Left cardiac atrium (tissue), 4 donors: ENCODE measurements at regions not wholly inside any gene's neighbourhood (a gene's known extent, or its start where the extent isn't known, plus 50 kb on each side); places are given as distances from the start of the nearest gene placed in this dataset.

ENCODE experiments used
- ATAC-seq, 2 donors: fragments of 200-7000 bp; cut with Tn5 transposase; one replicate each; pipeline ENCODE4 v1.9.1; 2020; ENCODE audit warnings: mild to moderate bottlenecking in 2 of 2, moderate library complexity in 2 of 2
- DNase-seq: peaks from one replicate; pipeline ENCODE4 v3.0.0-alpha.2; 2020
- intact Hi-C, 2 donors: fragments of 100-400 bp; cut with DNase I; formaldehyde crosslinking; loops; one replicate each; pipeline versions ENCODE4 v1.14.1 to v1.15.1; 2022 to 2023
- donor health status: DM: no; HTN: yes; CAD: no.
- donor health status: DM: no; HTN: yes; CAD: no; lungs with severe emphysema.
- donor health status: DM: yes; HTN: yes; CAD: no.
- donor health status: Dilated cardiomyopathy.

DNA sequence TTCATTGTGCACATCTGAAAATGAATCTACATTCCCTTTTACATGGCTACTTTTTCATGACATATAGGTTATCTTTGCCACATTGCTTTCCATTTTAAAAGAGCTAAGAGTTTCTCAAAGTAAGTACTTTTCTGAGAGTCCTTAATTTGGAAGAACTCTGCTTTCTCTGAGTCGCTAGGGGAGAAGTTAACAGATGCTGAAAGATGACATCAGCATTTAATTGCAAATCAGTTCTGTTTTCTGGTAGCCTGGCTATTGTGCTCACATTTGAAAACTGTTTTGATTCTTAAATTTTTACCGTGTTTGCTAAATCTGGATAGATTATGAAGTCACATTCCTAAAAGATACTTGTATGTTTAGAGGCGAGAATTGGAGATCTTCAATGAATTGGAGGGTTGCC lies 107.7 kb upstream of the C1QTNF9B start:
- intact Hi-C loops: no loop called here
- no peak for ATAC-seq
- DNase-seq: no peak

DNA sequence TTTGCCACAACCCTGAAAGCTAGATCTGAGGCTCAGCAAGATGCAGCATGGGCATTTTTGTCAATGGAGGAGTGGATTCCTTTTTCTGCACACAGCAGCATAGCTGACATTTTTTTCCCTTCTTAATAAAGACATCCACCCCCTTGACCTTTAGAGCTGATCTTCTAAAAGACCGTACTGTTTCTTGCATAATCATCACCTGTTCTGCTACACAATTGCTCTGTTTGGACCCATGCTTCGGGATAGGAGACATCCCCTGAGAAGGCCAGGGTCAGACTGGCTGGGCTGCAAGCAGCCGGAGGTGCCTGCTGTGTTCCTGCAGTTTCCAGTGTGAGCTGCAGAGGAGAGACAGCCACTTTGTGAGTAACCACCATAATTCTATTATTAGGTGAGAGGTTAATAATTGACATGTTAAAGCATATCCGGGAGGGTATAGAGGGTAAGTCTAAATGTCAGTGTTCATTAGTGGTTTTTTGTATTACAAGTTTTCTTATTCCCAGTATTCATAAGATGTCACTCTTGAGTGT lies 108.5 kb upstream of the C1QTNF9B start:
- intact Hi-C loops: no loop called here
- no peak for ATAC-seq
- DNase-seq: no peak

- DNase-seq: no peak
- ATAC-seq: no peak
- intact Hi-C loops: no loop called here
Measured at GRCh38 chr13:24006520-24007248, 109.4 kb upstream of the C1QTNF9B start.

- ATAC-seq: no peak
- intact Hi-C loops: no loop called here
- DNase-seq: no peak
Measured at GRCh38 chr13:24007979-24008620, 110.8 kb upstream of the C1QTNF9B start.

DNA sequence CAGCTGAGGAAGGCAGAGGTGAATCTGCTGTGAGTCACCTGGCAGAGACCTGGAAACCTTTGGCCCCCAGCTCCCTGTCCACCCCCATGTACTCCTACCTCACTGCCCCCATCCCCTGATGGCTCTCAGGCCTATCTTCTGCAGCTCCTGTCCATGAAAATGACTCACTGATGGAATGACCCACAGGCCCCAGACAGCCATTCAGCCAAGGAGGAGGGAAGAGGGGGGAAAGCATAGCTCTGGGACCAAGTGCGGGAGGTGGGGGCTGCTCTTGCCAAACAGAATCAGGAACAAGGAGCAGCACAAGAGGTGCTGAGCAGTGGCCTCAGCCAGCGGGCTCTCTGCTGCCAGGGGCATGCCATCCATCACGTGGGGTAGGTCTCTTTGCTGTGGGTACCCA lies 111.4 kb upstream of the C1QTNF9B start:
- intact Hi-C loops: no loop called here
- DNase-seq (no peak), ATAC-seq (no peak)

- ATAC-seq (no peak), DNase-seq (no peak)
- intact Hi-C loops: no loop called here
Measured at GRCh38 chr13:24011266-24011665, 114.0 kb upstream of the C1QTNF9B start.

DNA sequence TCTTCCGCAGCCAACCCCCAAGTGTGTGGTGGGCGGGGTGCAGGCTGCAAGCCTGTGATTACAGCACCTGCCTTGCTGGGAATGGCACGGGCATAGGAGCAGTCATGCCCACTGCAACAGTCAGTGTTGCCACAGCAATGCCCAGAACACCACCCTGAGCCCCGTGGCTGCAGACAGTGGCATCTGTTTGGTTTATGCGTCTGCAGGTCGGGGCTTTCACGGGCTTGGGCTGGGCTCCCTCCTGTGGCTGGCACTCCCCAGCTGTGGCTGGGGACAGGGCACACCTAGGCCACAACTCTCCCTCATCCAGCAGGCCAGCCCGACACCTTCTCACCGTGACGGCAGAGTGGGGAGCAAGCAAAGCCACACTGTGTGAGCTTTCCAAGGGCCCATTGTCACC lies 115.3 kb upstream of the C1QTNF9B start:
- DNase-seq: no peak
- intact Hi-C loops: no loop called here
- ATAC-seq: no peak

DNA sequence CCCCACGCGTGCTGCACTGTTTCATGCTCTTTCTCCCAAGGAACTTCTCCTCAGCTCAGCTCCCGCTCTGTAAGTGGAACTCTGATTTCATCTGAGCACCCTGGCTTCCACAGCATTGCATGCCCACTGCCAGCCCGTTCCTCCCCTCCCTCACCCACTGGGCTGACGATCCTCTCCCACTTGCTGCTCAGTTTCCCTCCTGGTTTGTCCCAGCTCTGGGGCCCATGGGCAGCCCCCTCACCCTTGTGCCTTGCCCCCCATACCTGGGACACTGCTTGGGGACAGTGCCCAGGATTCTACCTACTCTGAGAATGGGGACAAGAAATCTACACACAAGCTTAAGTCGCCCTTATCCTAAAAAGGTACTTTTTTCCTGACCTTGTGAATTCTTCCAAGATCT lies 115.9 kb upstream of the C1QTNF9B start:
- DNase-seq: no peak
- intact Hi-C loops: no loop called here
- no peak for ATAC-seq

DNA sequence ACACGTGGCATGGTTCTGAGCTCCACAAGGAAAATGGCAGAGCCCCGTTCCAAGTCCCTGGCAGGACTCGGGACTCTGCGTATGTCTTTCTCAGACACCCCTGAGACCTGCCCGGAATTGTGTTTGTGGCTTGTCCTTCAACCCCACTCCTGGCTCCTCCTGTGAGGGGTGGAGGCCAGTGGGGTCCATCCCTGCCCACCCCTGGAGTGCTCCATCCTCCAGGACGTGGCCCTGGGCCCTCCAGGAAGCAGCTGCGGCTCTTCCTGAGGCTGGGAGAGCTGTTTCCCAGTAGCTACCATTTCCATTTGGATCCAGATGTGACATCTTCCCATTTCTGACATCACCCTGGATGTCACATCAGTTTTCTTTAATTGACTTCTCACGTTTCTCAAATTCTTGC lies 118.7 kb upstream of the C1QTNF9B start:
- ATAC-seq (no peak), DNase-seq (no peak)
- intact Hi-C loops: no loop called here

DNA sequence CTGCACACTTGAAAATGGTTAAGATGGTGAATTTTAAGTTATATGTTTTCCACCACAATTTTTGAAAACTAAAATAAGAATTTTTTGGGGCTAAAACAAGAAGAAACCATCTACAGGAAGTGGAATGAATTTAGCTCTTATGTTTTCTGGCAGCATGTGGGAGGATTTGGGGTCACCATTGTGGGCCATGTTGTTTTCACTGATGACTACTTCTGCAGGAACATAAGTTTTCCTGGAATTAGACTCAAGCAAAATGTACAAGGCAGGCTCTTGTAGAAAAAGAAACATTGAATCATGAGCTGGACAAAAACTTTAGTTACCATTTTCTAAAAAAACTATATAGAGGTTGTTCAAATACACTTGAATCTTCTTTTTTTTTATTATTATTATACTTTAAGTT lies 125.3 kb upstream of the C1QTNF9B start:
- ATAC-seq (no peak), DNase-seq (no peak)
- intact Hi-C loops: loop anchor here in 1 of 2 donors (10.0 kb wide), 1 partner anchor 202 kb away; no protein-coding TSS in a partner anchor

GRCh38 chr13:24023073-24023472 lies 125.8 kb upstream of the C1QTNF9B start:
- DNase-seq: no peak
- ATAC-seq: no peak
- intact Hi-C loops: loop anchor here in 1 of 2 donors (10.0 kb wide), 1 partner anchor 202 kb away; no protein-coding TSS in a partner anchor

- no peak for DNase-seq
- intact Hi-C loops: loop anchor here in 1 of 2 donors (10.0 kb wide), 1 partner anchor 197 kb away; no protein-coding TSS in a partner anchor
- ATAC-seq: no peak
Measured at GRCh38 chr13:24027494-24027893, 130.2 kb upstream of the C1QTNF9B start.

- ATAC-seq: peak; percentile 29 to 71
Measured at GRCh38 chr13:24032252-24032651, 128.3 kb upstream of the SPATA13 start.

DNA sequence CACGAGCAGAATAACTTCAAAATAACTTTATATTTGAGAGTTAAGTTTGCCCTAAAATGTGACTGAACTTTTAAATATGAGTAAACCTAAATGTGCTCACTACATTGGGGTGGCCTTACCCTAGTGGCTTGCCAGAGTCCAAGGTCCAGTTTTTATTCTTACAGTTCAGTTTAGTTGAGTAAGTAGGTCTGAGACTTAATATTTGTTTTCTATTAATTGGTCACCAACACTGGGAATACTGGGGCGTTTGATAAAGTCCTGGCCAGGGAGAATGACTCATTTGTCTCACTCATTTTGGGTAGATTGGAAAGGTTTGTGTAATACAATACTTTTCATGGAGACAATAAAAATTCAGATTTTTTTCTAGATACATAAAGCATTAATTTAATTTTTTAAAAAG lies 127.8 kb upstream of the SPATA13 start:
- ATAC-seq: peak; percentile 28 to 57
- no peak for DNase-seq
- intact Hi-C loops: no loop called here

More at GRCh38 chr13:24032252-24032651, 128.3 kb upstream of the SPATA13 start:
- intact Hi-C loops: no loop called here
- DNase-seq: no peak

DNA sequence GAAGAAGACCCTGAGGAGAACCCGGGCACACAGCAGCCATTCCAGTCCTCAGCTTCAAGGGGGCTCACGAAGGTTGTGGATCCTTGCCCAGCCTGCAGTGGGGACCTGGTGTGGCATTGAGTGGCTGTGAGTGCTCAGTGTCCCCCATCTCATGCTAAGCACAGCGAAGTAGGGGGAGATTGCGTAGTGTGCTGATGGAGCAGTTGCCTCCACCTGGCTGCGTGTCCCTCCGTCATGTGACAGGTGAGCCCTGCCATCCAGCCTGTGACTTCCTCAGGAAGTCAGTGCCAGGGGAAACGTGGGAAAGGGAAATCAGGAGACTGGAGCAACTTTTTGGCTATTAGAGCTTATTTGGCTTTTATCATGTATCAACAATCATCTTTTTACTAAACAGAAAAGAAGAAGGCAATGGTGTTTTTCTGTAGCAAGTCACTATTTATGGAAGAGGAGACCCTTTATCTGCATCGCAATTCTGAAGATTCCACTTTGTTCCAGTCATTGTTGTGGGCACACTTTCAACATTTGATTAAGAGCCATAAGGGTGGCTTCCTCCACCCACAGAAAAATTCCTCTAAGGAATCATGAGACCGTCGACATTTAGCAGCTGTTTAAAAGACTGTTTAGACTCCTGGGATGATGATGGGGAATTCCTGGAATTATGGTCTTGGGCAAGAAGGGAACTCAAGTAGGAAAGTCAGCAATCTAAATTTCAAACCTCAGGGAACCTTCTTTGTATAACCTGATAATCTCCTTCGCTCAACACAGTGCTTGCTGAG lies 126.8 kb upstream of the SPATA13 start:
- DNase-seq (no peak), ATAC-seq (peak; percentile 48 to 65)
- intact Hi-C loops: no loop called here

DNA sequence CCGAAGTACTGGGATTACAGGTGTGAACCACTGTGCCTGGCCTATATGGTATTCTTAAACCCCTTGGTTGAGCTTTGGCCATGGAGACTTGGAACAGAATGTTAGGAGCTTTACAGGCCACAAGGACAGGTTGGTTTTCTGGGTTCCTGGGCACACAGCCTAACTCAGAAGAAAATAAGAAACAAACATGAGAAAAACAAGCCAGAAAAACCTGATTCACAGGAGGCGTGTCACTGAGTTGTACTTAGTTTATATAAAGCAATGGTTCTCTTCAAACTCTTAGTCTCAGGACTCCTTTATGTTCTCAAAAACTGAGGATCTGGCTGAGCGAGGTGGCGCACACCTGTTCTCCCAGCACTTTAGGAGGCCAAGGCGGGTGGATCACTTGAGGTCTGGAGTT lies 125.1 kb upstream of the SPATA13 start:
- ATAC-seq (no peak), DNase-seq (no peak)
- intact Hi-C loops: no loop called here

DNA sequence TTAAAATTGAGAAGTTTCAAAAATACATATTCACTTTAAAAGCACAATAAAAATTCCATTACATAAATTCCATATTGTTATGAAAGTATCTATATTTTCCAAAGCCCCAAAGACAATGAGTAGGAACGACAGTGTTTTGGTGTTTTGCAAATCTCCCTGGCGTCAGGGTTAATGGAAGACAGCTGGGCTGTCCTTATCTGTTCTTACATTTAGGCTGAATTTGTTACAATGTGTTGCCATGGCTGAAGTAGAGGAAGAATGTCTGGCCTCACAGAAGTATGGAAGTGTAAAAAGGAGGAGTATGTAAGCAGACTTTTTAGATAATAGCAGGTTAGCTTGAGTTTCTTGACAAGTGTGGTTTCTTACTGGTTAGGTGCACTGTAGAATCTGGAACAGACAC lies 124.4 kb upstream of the SPATA13 start:
- DNase-seq: no peak
- ATAC-seq: peak in 1 of 2 donors; percentile 40
- intact Hi-C loops: no loop called here

- ATAC-seq: no peak
- intact Hi-C loops: no loop called here
- no peak for DNase-seq
Measured at GRCh38 chr13:24038405-24038804, 122.1 kb upstream of the SPATA13 start.

- DNase-seq (no peak), ATAC-seq (peak in 1 of 2 donors; percentile 63)
- intact Hi-C loops: no loop called here
Measured at GRCh38 chr13:24038841-24039330, 121.6 kb upstream of the SPATA13 start.
